Fibroblast of skin of right quadriceps (primary cell): ENCODE measurements at regions not wholly inside any gene's neighbourhood (a gene's known extent, or its start where the extent isn't known, plus 50 kb on each side); places are given as distances from the start of the nearest gene placed in this dataset.

Experiments used
- DNase-seq: peaks from one replicate; pipeline ENCODE4 v3.0.0-alpha.2; 2013

GRCh38 chr4:22097596-22097995 lies 149.0 kb upstream of the KCNIP4 start:
- no peak for DNase-seq

- DNase-seq, result no peak
Measured at GRCh38 chr4:22094217-22094616, 145.6 kb upstream of the KCNIP4 start.

DNA sequence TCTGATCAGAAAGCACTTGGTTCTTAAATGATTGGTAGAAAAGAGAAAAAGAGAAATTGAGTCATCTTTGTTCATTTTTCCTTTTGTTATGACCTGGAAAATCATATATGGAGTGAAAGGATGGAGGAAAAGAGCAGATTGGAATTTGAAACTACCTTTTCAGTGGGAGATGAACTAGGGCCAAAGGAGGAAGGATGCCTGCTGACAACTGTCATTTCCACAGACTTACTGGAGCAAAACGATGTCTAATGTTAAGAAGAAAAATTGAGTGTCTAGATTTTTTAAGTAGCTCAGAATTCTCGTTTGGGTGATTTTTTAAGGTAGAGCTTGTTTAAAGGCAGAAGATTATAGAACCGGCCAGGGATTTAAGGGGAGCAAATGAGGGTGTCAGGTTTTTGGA lies 144.6 kb upstream of the KCNIP4 start:
- DNase-seq, result no peak

GRCh38 chr4:22091906-22092305 lies 143.3 kb upstream of the KCNIP4 start:
- no peak for DNase-seq

DNA sequence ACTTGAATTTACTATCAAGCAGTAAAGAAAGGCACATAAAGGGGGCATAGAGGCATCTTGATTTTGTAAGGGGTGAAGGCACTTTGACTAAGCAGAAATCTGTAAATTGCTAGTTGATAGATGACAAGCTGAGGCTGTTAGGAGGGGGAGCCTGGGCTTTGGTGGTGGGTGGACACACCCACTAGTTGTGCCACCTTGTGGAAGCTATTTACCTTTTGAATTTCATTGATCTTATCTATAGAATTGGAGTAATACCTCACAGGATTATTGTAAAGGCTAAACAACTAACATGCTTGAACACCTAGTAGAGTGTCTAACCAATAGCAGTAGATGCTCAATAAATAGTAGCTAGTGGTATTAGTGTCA lies 142.8 kb upstream of the KCNIP4 start:
- no peak for DNase-seq

- peak; percentile 50 for DNase-seq
Measured at GRCh38 chr4:22090661-22091351, 142.2 kb upstream of the KCNIP4 start.

DNA sequence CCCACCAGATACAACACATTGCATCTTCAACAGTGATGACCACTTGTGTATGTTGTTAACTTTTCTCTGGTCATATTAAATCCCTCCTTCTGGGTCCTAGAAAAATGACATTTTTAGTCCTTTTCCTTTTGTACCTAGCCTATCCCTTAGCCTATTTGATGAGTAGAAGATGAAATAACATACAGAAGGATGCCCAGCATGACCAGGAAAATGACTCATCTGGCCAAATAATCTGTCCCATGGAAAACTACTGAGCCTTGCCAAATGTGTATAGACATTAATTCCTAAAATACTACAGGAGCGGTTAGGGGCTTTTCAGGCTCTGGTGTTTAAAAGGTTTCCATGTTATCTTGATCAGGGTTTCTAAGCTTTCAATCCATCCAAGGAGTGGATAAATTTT lies 129.0 kb upstream of the KCNIP4 start:
- no peak for DNase-seq

DNA sequence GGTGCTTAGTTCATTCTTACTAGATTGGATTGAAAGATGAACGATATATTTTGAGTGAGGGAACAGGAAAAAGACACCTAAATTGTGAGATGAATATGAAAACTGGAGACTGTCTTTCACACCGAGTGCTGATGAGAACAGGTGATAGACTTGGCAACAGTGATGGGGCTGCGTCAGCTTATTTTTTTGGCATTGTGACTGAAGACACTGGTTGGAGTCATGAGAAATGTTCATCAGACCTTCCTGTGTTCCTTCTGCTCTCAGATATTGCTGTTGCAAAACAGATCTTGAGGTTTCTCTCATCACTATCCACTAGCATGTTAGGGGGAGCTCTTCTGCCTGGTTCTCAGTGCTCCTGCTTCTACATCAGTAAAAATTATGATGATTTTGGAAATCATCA lies 124.2 kb upstream of the KCNIP4 start:
- no peak for DNase-seq

- no peak for DNase-seq
Measured at GRCh38 chr4:22072240-22072639, 123.7 kb upstream of the KCNIP4 start.

DNA sequence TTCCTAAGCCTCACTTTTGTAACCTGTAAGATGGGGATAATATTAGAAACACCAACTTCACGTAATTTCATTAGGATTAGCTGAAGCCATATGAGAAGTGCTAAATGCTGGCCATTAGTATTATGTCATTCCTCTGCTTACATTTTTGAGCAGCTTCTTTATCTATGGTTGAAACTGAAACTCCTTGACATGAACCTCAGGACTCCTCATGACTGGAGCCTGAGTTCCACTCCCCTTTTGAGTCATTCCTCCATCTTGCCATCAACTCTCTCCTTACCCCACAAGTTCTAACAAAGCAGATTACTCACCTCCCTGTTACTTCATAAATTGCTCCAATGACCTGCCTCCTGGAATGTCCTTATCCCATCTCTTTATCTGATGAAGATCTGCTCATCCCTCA lies 123.2 kb upstream of the KCNIP4 start:
- DNase-seq, result no peak

DNA sequence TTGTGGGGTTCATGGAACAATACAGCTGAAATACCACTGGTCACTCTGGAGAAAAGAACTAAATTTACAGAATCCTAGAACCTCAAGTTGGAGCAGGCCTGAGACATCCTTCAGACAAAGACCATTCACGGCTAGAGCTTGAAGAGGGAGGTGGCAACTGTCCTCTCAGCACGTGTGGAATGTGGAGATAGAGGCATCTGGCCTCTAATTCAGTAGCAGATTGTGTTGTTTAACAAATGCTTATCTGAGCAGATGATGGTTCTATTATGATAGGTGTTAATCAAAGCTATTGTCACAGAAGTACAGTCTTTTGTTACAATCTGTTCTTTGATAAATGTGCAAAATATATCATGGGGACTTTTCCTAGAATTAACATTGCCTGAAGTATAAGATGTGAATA lies 121.7 kb upstream of the KCNIP4 start:
- DNase-seq, result no peak

GRCh38 chr4:22063613-22064012 lies 115.0 kb upstream of the KCNIP4 start:
- DNase-seq, result no peak

DNA sequence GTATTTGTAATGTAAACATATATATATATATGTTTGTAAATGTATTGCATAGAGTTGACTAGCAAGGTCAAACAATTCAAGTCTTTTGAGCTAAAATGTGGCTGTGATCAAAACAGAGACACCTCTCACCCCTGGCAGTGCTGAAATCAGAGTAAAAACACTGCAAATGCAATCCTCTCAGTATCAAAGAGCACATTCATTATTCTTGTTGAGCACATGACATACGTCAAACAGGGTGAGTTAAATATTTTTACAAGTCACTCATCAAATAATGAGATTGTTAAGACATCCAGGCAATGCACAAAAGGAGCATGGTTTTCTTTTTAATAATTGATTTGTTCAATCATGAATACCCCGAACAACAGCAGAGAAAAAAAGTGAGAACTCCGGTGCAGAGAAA lies 114.1 kb upstream of the KCNIP4 start:
- no peak for DNase-seq

DNA sequence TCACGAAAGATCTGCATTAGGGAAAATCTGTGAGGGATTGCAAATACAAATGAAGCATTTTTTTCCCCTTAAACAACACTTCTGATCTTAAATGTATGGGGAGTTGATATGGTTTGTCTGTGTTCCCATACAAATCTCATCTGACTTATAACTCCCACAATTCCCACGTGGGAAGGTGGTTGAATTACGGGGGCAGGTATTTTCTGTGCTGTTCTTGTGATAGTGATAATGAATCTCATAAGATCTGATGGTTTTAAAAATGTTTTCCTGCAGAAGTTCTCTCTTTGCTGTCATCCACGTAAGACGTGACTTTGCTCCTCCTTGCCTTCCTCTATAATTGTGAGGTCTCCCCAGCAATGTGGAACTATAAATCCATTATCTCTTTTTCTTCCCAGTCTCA lies 107.4 kb upstream of the KCNIP4 start:
- DNase-seq, result no peak

DNA sequence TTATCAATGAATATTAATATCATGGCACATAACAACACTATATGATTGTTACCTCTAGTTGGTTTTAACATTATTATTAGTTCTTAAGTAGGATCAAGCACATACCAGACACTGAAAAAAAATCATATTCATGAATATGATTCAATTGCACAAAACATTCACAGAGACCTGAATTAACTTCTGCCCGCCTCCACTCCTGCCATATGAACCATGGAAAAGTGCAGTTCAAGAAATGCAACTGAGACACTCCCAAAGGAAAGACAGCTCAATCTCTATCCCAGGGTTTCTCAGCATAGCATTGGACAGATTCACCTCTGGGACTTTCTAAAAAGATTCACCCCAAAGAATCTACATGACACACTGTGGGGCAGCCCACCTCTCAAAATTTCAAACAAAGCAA lies 103.5 kb upstream of the KCNIP4 start:
- no peak for DNase-seq

DNA sequence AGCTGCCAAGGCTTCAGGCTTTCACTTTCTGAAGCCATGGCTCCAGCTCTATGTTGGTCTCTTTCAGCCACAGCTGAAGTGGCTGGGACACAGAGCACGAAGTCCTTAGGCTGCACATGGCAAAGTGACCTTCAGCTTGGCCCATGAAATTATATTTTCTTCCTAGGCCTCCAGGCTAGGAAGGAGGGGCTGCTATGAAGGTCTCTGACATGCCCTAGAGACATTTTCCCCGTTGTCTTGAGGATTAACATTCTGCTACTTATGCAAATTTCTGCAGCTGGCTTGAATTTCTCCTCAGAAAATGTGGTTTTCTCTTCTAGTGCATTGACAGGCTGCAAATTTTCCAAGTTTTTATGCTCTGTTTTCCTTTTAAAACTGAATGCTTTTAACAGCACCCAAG lies 99.8 kb upstream of the KCNIP4 start:
- DNase-seq, result no peak

- DNase-seq, result no peak
Measured at GRCh38 chr4:22047793-22048192, 99.2 kb upstream of the KCNIP4 start.

DNA sequence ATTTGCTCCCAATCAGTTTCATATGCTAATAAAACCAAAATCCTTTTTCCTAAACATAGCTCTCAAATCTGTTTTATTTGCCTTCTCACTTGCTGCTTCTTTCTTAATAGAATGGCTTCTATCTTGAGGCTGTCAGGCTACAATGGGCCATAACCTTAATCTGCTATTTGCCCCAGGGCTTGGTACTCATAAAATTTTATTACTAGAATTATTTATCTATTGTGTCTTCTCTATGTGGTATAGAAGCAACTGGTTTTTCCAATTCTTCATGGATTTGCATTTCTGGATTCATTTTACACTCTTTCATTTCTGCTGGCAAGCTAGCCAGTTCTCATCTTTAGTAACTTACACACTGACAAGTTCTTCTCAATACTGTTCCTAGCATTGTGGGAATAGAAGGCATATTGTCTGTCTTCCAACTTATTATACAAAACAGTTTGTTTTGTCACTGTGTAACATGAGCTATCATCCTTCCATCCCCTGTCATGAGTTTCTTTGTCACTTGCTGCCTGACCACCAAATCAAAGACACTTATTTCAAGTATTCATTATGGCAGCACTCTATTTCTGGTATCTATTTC lies 96.6 kb upstream of the KCNIP4 start:
- DNase-seq, result no peak

DNA sequence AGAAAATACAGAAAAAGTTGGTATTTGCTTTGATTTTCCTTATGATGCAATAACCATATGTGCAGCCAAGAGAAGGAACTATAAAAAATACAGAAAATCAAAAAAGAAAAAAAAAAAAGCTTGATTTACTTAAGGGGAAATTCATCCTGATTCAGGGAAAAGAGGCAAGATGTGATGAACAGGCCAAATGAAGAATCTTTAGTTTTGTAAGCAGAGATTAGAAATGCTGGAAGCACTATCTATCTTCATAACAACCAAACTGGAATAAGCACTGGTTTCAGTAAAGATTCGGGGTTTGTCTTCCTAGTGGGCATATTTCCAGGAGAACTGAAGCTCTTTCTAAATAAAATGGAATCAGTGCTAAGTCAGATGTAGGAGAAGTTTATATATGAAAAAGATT lies 82.9 kb upstream of the KCNIP4 start:
- DNase-seq, result no peak

GRCh38 chr4:22030881-22031280 lies 82.3 kb upstream of the KCNIP4 start:
- no peak for DNase-seq

DNA sequence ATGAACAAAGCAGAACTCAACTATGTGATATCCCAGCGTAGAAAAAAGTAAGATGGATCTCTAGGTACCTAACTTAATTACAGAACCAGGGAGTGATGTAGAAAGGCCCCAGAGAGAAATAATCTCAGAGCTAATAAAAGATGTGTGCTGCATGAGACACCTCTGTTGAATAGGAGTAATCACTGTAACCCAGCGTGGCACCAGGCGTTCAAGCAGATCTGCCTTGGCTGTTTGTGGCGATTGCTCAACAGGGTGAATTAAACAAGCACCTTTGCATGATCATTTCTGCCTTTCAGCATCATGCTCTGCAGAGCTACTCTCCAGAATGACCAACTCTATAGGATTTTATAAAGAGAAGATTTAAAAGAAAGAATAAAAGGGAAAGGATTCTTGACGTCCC lies 81.7 kb upstream of the KCNIP4 start:
- no peak for DNase-seq

DNA sequence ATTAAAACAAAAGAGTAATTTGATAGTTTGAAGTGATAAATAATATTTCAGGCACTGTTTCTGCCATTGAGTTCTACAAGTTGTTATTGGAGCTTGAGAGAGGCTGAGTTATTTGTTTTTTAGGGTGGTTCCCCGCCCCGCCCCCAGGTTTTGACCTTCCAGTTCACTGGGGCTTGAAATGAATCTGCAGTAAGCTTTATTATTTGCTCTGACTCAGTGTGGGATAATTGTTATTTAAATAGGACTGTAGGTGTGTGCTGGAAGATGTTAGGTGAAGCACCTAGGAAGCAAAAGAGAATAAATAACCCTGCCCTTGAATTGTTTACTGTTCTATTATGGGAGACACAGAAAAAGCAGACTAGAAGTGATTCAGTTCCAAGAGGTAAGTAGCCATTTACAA lies 81.2 kb upstream of the KCNIP4 start:
- no peak for DNase-seq

GRCh38 chr4:22021106-22021505 lies 72.5 kb upstream of the KCNIP4 start:
- no peak for DNase-seq

DNA sequence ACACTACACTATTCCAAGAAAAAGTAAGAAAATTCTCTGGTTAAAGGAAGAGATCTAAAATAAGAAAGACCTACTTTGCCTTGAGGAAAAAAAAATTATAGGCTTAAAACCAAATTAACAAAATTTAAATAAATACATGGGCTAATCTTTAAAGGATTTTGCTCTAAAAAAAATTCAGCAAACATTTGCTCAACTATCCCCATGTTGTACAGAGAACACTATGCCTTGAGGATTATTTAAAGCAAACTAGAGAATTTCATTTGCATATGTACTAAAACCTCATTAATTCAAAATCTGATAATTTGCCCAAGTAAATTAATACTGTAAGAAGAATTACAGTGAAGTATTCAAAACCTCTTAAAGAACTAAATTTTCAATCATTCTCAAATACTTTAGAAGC lies 71.6 kb upstream of the KCNIP4 start:
- no peak for DNase-seq

DNA sequence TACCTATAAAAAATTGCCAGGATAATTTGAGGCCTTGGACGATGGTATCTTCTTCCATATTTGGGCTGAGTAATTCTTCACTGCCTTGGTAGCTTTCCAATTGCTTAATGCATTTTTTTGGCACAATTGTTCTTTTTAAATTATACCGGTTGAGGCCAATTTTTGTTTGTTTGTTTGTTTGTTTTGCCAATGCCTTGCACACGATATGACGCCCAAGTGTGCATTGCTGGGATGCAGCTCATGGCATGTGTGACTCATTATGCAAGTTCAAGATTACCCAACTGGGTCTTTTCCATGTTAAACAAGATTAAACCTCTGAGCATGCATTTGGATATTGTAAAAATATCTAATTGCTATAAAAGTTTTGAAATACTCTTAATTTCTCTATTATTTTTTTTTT lies 71.1 kb upstream of the KCNIP4 start:
- DNase-seq, result no peak
